ENCODE measurements at regions not wholly inside any gene's neighbourhood (a gene's known extent, or its start where the extent isn't known, plus 50 kb on each side); places are given as distances from the start of the nearest gene placed in this dataset.

GRCh38 chr2:217270485-217271121 is 410.7 kb upstream of the TNP1 start:
- no peak for DNase-seq

- no peak for DNase-seq
Observed at GRCh38 chr2:217269701-217270484, 410.0 kb upstream of the TNP1 start.

- no peak for DNase-seq
Observed at GRCh38 chr2:217268978-217269377, 409.1 kb upstream of the TNP1 start.

GRCh38 chr2:217267758-217268157 is 407.9 kb upstream of the TNP1 start:
- DNase-seq: no peak

- DNase-seq: no peak
Observed at GRCh38 chr2:217263756-217264155, 403.9 kb upstream of the TNP1 start.

GRCh38 chr2:217262911-217263310 is 403.0 kb upstream of the TNP1 start:
- DNase-seq: no peak

- no peak for DNase-seq
Observed at GRCh38 chr2:217261452-217261851, 401.6 kb upstream of the TNP1 start.

- DNase-seq: no peak
Observed at GRCh38 chr2:217260441-217261115, 400.7 kb upstream of the TNP1 start.

- DNase-seq: no peak
Observed at GRCh38 chr2:217258170-217258569, 398.3 kb upstream of the TNP1 start.

GRCh38 chr2:217256251-217256650 is 396.4 kb upstream of the TNP1 start:
- DNase-seq: no peak

- DNase-seq: no peak
Observed at GRCh38 chr2:217254111-217254510, 394.2 kb upstream of the TNP1 start.

- DNase-seq: no peak
Observed at GRCh38 chr2:217252181-217252580, 392.3 kb upstream of the TNP1 start.

GRCh38 chr2:217250013-217250524 is 390.2 kb upstream of the TNP1 start:
- DNase-seq: no peak

GRCh38 chr2:217249121-217250012 is 389.5 kb upstream of the TNP1 start:
- DNase-seq: no peak

GRCh38 chr2:217248312-217248935 is 388.6 kb upstream of the TNP1 start:
- DNase-seq: peak; percentile 19

GRCh38 chr2:217247476-217247875 is 387.6 kb upstream of the TNP1 start:
- no peak for DNase-seq

GRCh38 chr2:217246108-217246507 is 386.2 kb upstream of the TNP1 start:
- DNase-seq: no peak

- no peak for DNase-seq
Observed at GRCh38 chr2:217244815-217245214, 385.0 kb upstream of the TNP1 start.

GRCh38 chr2:217242947-217243346 is 383.1 kb upstream of the TNP1 start:
- DNase-seq: no peak

GRCh38 chr2:217231724-217232123 is 371.9 kb upstream of the TNP1 start:
- no peak for DNase-seq

GRCh38 chr2:217231212-217231611 is 371.3 kb upstream of the TNP1 start:
- DNase-seq: no peak

- DNase-seq: no peak
Observed at GRCh38 chr2:217228732-217229131, 368.9 kb upstream of the TNP1 start.

Data from occipital lobe (tissue), 1 donor.